Hepatocyte (in vitro differentiated cells): ENCODE measurements at regions not wholly inside any gene's neighbourhood (a gene's known extent, or its start where the extent isn't known, plus 50 kb on each side); places are given as distances from the start of the nearest gene placed in this dataset.

Experiments
- EZH2 ChIP-seq: fragments of 200-600 bp; sonication (generic); IDR thresholded peaks from 2 replicates; pipeline ENCODE4 v1.6.1; 2016; ENCODE audit warnings: antibody characterized with exemption, mild to moderate bottlenecking, borderline replicate concordance
- EZH2phosphoT487 ChIP-seq: fragments of 200-600 bp; sonication (generic); IDR thresholded peaks from one replicate; pipeline ENCODE4 v1.6.1; 2018; ENCODE audit warnings: antibody characterized with exemption, mild to moderate bottlenecking, low read depth, moderate library complexity; ENCODE audit not compliant: unreplicated experiment, severe bottlenecking
- TF ChIP-seq, protein P1 (sequence below): fragments of 200-600 bp; sonication (generic); IDR thresholded peaks from 2 replicates; pipeline ENCODE4 v1.5.1; 2016; ENCODE audit warnings: antibody characterized with exemption, mild to moderate bottlenecking; ENCODE audit not compliant: poor library complexity

DNA sequence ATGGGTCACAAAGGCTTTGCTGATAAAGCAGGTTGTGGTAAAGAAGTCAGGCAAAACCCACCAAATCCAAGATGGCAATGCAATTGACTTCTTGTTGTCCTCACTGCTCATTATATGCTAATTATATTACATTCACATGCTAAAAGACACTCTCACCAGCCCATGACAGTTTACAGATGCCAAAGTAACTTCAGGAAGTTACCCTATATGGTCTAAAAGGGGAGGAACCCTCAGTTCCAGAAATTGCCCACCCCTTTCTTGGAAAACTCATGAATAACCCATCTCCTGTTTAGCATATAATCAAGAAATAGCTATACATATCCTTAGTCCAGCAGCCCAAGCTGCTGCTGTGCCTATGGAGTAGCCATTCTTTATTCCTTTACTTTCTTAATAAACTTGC is 501.1 kb downstream of the MEI4 start:
- TF ChIP-seq, protein P1, sequence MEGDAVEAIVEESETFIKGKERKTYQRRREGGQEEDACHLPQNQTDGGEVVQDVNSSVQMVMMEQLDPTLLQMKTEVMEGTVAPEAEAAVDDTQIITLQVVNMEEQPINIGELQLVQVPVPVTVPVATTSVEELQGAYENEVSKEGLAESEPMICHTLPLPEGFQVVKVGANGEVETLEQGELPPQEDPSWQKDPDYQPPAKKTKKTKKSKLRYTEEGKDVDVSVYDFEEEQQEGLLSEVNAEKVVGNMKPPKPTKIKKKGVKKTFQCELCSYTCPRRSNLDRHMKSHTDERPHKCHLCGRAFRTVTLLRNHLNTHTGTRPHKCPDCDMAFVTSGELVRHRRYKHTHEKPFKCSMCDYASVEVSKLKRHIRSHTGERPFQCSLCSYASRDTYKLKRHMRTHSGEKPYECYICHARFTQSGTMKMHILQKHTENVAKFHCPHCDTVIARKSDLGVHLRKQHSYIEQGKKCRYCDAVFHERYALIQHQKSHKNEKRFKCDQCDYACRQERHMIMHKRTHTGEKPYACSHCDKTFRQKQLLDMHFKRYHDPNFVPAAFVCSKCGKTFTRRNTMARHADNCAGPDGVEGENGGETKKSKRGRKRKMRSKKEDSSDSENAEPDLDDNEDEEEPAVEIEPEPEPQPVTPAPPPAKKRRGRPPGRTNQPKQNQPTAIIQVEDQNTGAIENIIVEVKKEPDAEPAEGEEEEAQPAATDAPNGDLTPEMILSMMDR = no peak
- TF ChIP-seq EZH2 (no peak), EZH2phosphoT487 (no peak)
